IgD-negative memory B cell (primary cell): ENCODE measurements at regions not wholly inside any gene's neighbourhood (a gene's known extent, or its start where the extent isn't known, plus 50 kb on each side); places are given as distances from the start of the nearest gene placed in this dataset.
A peak's percentile ranks its signal among the peaks of the same experiment; 100 is the strongest.
"Not testable (repeated sequence)": the region's sequence is repeated elsewhere in the genome, so short reads cannot be mapped to it uniquely, and the experiment has no call there.

Experiments
- H3K27ac Mint-ChIP-seq, 3 donors: one replicate each; pipeline ENCODE4 v1.8.0; 2020 to 2022; ENCODE audit warnings: mild to moderate bottlenecking in 3 of 3, mixed read lengths in 3 of 3, moderate library complexity in 1 of 3
- H3K27me3 Mint-ChIP-seq: one replicate; pipeline ENCODE4 v1.8.0; 2021; ENCODE audit warnings: mixed read lengths
- H3K36me3 Mint-ChIP-seq: one replicate; pipeline ENCODE4 v1.8.0; 2020; ENCODE audit warnings: mild to moderate bottlenecking, mixed read lengths
- H3K4me1 Mint-ChIP-seq, 3 donors: one replicate each; pipeline ENCODE4 v1.8.0; 2020 to 2022; ENCODE audit warnings: mixed read lengths in 3 of 3, mild to moderate bottlenecking in 1 of 3
- H3K4me3 Mint-ChIP-seq, 4 donors: one replicate each; pipeline ENCODE4 v1.8.0; 2020 to 2022; ENCODE audit warnings: mild to moderate bottlenecking in 4 of 4, mixed read lengths in 4 of 4, moderate library complexity in 3 of 4
- H3K9me3 Mint-ChIP-seq, 3 donors: one replicate each; pipeline ENCODE4 v1.8.0; 2020 to 2021; ENCODE audit warnings: mixed read lengths in 3 of 3, mild to moderate bottlenecking in 1 of 3

- Mint-ChIP-seq H3K9me3 (no peaks in the 10 kb centered on the region), H3K36me3 (peaks cover 2% of the 10 kb centered on the region), H3K4me1 (peaks cover 1 to 12% (median 3%) of the 10 kb centered on the region in 3 donors), H3K27me3 (peaks cover 5% of the 10 kb centered on the region), H3K4me3 (no peak overlapping the region), H3K27ac (no peak overlapping the region)
These were observed 50.1 kb downstream of the KCNC4 start for GRCh38 chr1:110260194-110260593.

- Mint-ChIP-seq H3K4me1 (peaks cover 1 to 8% (median 3%) of the 10 kb centered on the region in 3 donors), H3K27me3 (peaks cover 5% of the 10 kb centered on the region), H3K36me3 (peaks cover under 1% of the 10 kb centered on the region), H3K27ac (peak overlapping the region in 1 of 3 donors; percentile 82), H3K4me3 (no peak overlapping the region), H3K9me3 (no peaks in the 10 kb centered on the region)
These were observed 52.2 kb downstream of the KCNC4 start for GRCh38 chr1:110262296-110262695.

GRCh38 chr1:110262846-110263631 lies 52.9 kb downstream of the KCNC4 start:
- Mint-ChIP-seq H3K4me1 (peaks cover 1 to 8% (median 3%) of the 10 kb centered on the region in 3 donors), H3K4me3 (no peak overlapping the region), H3K9me3 (no peaks in the 10 kb centered on the region), H3K36me3 (peaks cover 5% of the 10 kb centered on the region), H3K27me3 (peaks cover 5% of the 10 kb centered on the region), H3K27ac (no peak overlapping the region)

- H3K27ac Mint-ChIP-seq, result no peak overlapping the region
- peaks cover 5% of the 10 kb centered on the region for H3K27me3 Mint-ChIP-seq
- no peaks in the 10 kb centered on the region for H3K9me3 Mint-ChIP-seq
- peaks cover 5% of the 10 kb centered on the region for H3K36me3 Mint-ChIP-seq
- H3K4me1 Mint-ChIP-seq, result peaks cover 1 to 7% (median 3%) of the 10 kb centered on the region in 3 donors
- no peak overlapping the region for H3K4me3 Mint-ChIP-seq
These were observed 54.3 kb downstream of the KCNC4 start for GRCh38 chr1:110264430-110264829.

- no peaks in the 10 kb centered on the region for H3K4me1 Mint-ChIP-seq
- H3K4me3 Mint-ChIP-seq, result no peak overlapping the region
- no peak overlapping the region for H3K27ac Mint-ChIP-seq
- no peaks in the 10 kb centered on the region for H3K9me3 Mint-ChIP-seq
- peaks cover 5% of the 10 kb centered on the region for H3K36me3 Mint-ChIP-seq
- peaks cover 2% of the 10 kb centered on the region for H3K27me3 Mint-ChIP-seq
These were observed 55.1 kb downstream of the KCNC4 start for GRCh38 chr1:110265186-110265585.

- Mint-ChIP-seq H3K27ac (no peak overlapping the region), H3K4me3 (no peak overlapping the region), H3K9me3 (no peaks in the 10 kb centered on the region), H3K4me1 (no peaks in the 10 kb centered on the region), H3K36me3 (peaks cover 6% of the 10 kb centered on the region), H3K27me3 (peaks cover 2% of the 10 kb centered on the region)
These were observed 56.7 kb downstream of the KCNC4 start for GRCh38 chr1:110266834-110267233.

GRCh38 chr1:110267260-110267659 lies 57.1 kb downstream of the KCNC4 start:
- no peaks in the 10 kb centered on the region for H3K9me3 Mint-ChIP-seq
- H3K27me3 Mint-ChIP-seq, result peaks cover 3% of the 10 kb centered on the region
- H3K4me3 Mint-ChIP-seq, result no peak overlapping the region
- H3K4me1 Mint-ChIP-seq, result no peaks in the 10 kb centered on the region
- no peak overlapping the region for H3K27ac Mint-ChIP-seq
- peaks cover 6% of the 10 kb centered on the region for H3K36me3 Mint-ChIP-seq

GRCh38 chr1:110272045-110272444 lies 61.9 kb downstream of the KCNC4 start:
- H3K36me3 Mint-ChIP-seq, result peaks cover 6% of the 10 kb centered on the region
- H3K9me3 Mint-ChIP-seq, result peaks cover 0 to 1% (median 0%) of the 10 kb centered on the region in 3 donors
- H3K4me1 Mint-ChIP-seq, result no peaks in the 10 kb centered on the region
- no peak overlapping the region for H3K27ac Mint-ChIP-seq
- H3K27me3 Mint-ChIP-seq, result peaks cover 1% of the 10 kb centered on the region
- no peak overlapping the region for H3K4me3 Mint-ChIP-seq

- not testable (repeated sequence) for H3K27me3 Mint-ChIP-seq, H3K4me1 Mint-ChIP-seq, H3K4me3 Mint-ChIP-seq, H3K9me3 Mint-ChIP-seq, H3K27ac Mint-ChIP-seq, H3K36me3 Mint-ChIP-seq
These were observed 63.7 kb downstream of the KCNC4 start for GRCh38 chr1:110273832-110274231.

- Mint-ChIP-seq H3K9me3 (peaks cover 0 to 3% (median 0%) of the 10 kb centered on the region in 3 donors), H3K4me3 (no peak overlapping the region), H3K36me3 (no peaks in the 10 kb centered on the region), H3K27me3 (peaks cover 2% of the 10 kb centered on the region), H3K4me1 (no peaks in the 10 kb centered on the region), H3K27ac (no peak overlapping the region)
These were observed 59.1 kb upstream of the RBM15 start for GRCh38 chr1:110280126-110280525.

GRCh38 chr1:110280804-110281203 lies 58.4 kb upstream of the RBM15 start:
- Mint-ChIP-seq H3K4me1 (no peaks in the 10 kb centered on the region), H3K27me3 (peaks cover 2% of the 10 kb centered on the region), H3K4me3 (no peak overlapping the region), H3K9me3 (peaks cover 0 to 3% (median 0%) of the 10 kb centered on the region in 3 donors), H3K36me3 (no peaks in the 10 kb centered on the region), H3K27ac (no peak overlapping the region)

- Mint-ChIP-seq H3K4me3 (no peak overlapping the region), H3K9me3 (peaks cover 0 to 3% (median 0%) of the 10 kb centered on the region in 3 donors), H3K27ac (no peak overlapping the region), H3K27me3 (peaks cover 2% of the 10 kb centered on the region), H3K4me1 (peaks cover 0 to 2% (median 0%) of the 10 kb centered on the region in 3 donors), H3K36me3 (no peaks in the 10 kb centered on the region)
These were observed 57.5 kb upstream of the RBM15 start for GRCh38 chr1:110281363-110282290.

GRCh38 chr1:110282395-110282794 lies 56.8 kb upstream of the RBM15 start:
- H3K27ac Mint-ChIP-seq, result no peak overlapping the region

GRCh38 chr1:110283677-110284076 lies 55.5 kb upstream of the RBM15 start:
- Mint-ChIP-seq H3K9me3 (peaks cover 0 to 3% (median 0%) of the 10 kb centered on the region in 3 donors), H3K27me3 (peaks cover 2% of the 10 kb centered on the region), H3K27ac (no peak overlapping the region), H3K4me1 (peaks cover 0 to 4% (median 0%) of the 10 kb centered on the region in 3 donors), H3K36me3 (no peaks in the 10 kb centered on the region), H3K4me3 (no peak overlapping the region)

More at GRCh38 chr1:110282395-110282794, 56.8 kb upstream of the RBM15 start:
- Mint-ChIP-seq H3K36me3 (no peaks in the 10 kb centered on the region), H3K4me3 (no peak overlapping the region), H3K4me1 (peaks cover 0 to 4% (median 0%) of the 10 kb centered on the region in 3 donors), H3K27me3 (peaks cover 2% of the 10 kb centered on the region), H3K9me3 (peaks cover 0 to 3% (median 0%) of the 10 kb centered on the region in 3 donors)

GRCh38 chr1:110285316-110285715 lies 53.9 kb upstream of the RBM15 start:
- Mint-ChIP-seq H3K27ac (no peak overlapping the region), H3K4me3 (no peak overlapping the region), H3K36me3 (peaks cover 2% of the 10 kb centered on the region)

More at GRCh38 chr1:110285316-110285715, 53.9 kb upstream of the RBM15 start:
- Mint-ChIP-seq H3K9me3 (no peaks in the 10 kb centered on the region), H3K4me1 (peaks cover 0 to 4% (median 0%) of the 10 kb centered on the region in 3 donors), H3K27me3 (peaks cover 2% of the 10 kb centered on the region)
